Fibroblast of lung (primary cell): ENCODE measurements at regions not wholly inside any gene's neighbourhood (a gene's known extent, or its start where the extent isn't known, plus 50 kb on each side); places are given as distances from the start of the nearest gene placed in this dataset.

Experiments used
- CTCF ChIP-seq, 2 donors: IDR thresholded peaks in 1 of 2; conservative IDR thresholded peaks in 1 of 2; 1 replicate in 1 of 2; 2 replicates in 1 of 2; pipeline ENCODE4 v1.5.1; 2011 to 2012; ENCODE audit warnings: low read length in 2 of 2, control low read depth in 1 of 2, inconsistent platforms in 1 of 2, low read depth in 1 of 2, mild to moderate bottlenecking in 1 of 2
- EZH2 ChIP-seq: IDR thresholded peaks from 2 replicates; pipeline ENCODE4 v1.5.1; 2012; ENCODE audit warnings: low read length, control low read depth, mild to moderate bottlenecking; ENCODE audit errors: missing control alignments

GRCh38 chr3:6719999-6720398 is 140.9 kb upstream of the GRM7 start:
- no peak for TF ChIP-seq CTCF (conservative IDR thresholded peaks at IDR 0.05 in 1 of 2, IDR thresholded peaks at IDR 0.05 in 1 of 2; ENCODE audit: low read depth in 1 of 2, low read length in 2 of 2)
- TF ChIP-seq EZH2, result no peak
